CD1c-positive myeloid dendritic cell (primary cell): ENCODE measurements at regions not wholly inside any gene's neighbourhood (a gene's known extent, or its start where the extent isn't known, plus 50 kb on each side); places are given as distances from the start of the nearest gene placed in this dataset.

Experiments
- DNase-seq: peaks from one replicate; pipeline ENCODE4 v3.0.0-alpha.2; 2016; ENCODE audit errors: extremely low spot score

DNA sequence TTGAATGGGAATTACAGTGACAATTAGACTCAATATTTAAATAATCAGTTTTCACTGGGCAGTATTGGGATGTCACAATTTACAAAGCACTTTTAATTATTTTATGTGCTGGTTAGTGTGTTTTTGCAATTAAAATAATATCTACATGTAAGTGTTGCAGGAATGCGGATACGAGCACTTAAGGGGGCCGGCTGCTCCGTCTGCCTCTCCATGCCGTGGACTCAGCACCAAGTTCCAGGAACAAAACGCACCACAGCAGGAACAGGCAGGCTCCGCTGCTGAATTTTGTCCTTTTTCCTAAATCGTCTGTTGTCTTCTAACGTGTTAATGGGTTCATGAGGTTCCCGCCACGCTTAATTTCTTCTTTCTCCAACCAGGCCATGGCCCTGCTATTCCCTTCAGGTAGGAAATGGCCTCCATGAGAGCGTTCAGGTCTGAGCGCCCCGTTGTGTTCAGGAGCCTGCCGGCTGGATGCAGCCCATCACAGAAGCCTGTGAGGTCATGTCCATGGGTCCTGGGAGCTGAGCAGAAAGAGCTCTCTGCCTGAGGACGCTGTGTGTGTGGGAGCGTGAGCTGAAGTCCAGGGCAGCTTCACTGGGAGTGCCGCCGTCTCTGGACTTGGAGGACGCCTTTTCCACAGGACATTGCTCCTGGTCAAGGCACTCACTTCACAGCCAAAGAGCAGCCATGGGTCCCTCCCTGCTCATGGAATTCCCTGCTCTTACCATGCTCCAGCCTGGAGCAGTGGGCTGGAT lies 730.3 kb downstream of the BRD1 start:
- no peak for DNase-seq

DNA sequence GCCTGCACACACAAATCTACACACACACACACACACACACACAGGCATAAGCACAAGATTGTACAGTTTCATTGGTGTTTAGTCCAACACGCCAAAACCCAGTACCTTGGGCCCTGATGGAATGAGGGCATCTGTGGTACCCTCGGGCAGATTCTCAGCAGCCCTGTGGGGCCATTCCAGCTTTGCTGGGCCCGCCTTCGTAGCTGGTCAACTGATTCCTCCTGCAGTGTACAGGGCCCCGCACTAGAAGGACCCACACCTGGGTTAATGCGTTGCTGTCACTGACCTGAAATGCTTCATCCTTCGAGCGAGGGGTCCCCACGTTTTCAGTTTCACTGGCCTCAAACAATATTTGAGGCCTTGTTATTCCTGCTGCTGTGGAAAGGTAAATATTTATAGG lies 731.2 kb downstream of the BRD1 start:
- no peak for DNase-seq

DNA sequence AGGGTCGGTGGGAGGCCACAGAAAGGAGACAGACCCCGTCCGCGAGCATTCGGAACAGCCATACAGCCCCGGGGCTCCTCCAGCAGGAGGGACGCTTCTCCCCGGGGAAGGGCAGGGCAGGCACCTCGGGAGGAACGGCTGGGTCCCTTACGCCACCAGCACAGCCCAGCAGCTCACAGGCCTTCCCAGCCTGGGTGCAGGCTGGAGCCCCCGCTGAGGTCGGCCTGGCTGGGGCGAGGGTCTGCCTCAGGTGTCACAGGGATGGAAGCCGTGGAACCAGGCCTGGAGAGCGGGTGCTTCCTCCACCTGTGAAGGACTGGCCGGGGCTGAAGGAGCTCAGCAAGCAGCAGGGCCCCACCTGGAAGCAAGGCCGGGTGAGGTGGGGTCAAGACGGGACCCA lies 732.3 kb downstream of the BRD1 start:
- no peak for DNase-seq

DNA sequence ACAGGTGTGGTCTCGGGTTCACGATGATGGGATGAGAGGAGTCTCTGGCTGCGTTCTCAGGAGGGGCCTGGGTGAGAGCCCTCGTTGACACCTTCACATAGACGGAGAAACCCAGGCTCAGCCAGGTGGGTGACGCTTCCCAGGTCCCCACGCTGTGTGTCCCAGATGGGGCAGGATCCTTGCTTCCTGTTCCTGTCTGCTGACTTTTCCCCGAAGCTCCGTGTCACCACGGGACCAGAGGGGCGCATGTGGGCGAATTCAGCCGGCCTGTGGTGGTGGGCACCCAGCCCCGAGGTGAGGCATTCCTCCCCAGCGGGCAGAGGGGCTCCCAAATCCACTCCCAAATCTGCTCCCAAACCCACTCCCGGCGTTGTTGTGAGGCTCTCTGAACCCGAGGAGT lies 732.8 kb downstream of the BRD1 start:
- DNase-seq = no peak

DNA sequence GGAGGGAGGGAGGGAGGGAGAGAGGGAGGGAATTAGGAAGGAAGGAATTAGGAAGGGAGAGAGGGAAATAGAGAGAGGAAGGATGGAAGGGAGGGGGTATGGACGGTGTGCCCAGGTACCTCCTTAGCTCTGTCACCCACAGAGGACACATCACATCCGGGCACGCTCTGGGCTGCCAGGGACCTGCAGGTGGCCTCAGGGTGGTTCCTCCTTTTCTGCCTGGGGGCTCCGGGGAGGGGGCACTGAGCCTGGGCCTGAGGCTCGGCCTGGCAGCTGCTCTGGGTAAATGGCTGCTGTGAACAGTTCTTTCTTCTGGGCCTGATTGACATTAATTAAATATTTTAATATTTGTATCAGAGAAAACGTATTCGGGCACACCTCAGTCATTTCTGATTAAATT lies 733.5 kb downstream of the BRD1 start:
- no peak for DNase-seq

DNA sequence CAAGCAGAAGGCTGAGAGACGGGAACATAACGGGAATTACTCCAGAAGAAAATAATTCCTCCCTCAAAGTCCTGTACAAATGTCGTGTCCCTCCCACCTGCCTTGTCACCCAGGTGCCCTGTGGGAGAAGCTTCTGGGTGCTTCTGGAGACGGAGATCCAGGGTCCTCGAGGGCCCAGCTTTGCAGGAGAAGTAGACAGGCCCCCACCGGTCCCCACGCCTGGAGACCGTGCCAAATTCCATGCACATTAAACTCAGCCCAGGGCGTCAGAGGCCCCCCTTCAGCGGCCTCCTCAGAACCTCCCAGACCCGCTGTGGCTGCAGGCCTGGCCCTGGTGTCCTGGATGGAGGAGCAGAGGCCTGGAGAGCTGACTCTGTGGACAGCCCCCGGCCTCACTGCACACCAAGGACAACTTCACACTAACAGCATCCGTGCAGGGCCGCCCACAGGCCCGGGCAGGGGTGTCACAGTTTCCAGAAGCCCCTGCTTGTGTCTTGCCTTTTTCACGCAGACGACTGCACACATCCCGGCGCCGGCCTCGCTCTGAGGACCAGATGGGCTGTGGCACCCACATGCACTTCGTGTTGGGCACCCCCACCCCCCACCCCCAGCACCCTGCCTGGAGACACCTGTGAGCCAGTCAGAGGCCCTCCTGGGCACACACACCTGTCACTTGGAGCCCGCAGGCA lies 734.3 kb downstream of the BRD1 start:
- no peak for DNase-seq

DNA sequence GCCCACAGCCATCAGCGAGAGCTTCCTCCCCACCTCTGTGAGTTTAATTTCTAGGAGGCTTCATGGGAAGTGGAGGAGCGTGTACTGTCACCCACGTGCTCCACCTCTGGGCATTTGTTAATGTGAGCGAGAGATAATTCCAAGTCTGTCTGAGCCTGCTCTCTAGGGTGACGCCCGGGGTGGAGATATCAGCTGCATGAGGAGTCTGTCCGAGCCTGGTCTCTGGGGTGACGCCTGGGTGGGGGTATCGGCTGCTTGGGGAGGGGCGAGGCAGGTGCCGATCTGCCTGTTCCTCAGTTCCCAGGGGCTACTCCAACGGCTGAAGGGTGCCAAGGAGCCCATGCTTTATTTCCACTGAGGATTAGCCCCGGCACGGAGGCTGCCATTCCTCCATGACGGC lies 735.0 kb downstream of the BRD1 start:
- no peak for DNase-seq

DNA sequence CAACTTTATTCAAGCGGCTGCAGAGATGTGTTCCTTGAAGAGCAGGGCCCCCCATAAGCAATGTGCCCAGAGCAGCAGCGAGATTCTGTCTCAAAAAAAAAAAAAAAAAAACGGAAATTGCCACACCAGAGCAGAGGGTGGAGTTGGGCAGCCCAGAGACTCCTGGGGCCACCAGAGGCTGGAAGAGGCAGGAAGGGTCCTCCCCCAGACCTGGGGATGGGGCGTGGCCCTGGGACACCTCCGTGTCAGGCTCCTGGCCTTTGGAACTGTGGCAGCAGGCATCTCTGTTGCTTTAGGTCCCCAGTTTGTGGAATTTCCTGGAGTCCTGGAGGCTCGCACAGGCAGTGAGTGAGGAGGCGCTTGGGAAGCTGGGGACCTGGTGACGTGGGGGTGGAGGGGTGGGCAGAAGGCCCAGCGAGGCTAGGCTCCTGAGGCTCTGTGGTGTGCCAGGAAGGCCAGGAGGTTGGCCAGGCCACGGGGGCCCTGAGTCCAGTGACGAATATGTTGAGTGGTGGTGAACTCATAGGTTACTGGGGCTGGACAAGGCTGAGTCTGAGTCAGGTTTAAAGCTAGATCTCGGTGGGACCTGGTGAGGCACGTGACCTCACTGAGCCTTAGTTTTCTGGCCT lies 735.6 kb downstream of the BRD1 start:
- DNase-seq = no peak

DNA sequence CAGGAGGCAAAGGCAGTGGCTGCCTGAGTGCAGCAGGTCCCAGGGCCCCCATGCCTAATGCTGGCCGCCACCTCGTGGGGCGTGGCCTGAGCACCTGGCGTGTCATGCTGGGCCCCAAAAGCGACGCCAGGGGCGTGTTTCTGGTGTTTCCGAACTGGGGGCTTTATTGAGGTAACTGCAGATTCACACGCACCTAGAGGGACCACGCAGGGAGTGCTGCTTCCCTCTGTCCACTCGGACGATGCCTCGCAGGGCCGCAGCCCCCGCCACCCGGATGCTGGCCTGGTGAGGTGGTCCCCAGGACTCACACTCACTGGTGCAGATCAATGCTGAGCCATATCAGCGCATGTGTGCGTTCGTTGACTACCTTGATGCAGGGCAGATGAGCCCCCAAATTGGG lies 736.2 kb downstream of the BRD1 start:
- no peak for DNase-seq

DNA sequence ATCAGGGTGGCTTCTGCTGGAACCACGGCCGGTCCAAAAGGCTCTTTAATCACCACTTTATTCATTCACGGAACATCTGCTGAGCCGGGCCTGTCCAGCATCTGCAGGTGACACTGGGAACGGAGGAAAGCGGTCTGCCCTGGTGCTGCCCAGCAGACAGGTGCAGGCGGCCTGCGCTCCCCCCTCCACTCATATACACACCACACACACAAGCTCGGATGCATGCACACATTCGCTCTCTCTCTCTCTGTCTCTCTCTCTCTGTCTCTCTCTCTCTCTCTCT lies 736.9 kb downstream of the BRD1 start:
- no peak for DNase-seq

DNA sequence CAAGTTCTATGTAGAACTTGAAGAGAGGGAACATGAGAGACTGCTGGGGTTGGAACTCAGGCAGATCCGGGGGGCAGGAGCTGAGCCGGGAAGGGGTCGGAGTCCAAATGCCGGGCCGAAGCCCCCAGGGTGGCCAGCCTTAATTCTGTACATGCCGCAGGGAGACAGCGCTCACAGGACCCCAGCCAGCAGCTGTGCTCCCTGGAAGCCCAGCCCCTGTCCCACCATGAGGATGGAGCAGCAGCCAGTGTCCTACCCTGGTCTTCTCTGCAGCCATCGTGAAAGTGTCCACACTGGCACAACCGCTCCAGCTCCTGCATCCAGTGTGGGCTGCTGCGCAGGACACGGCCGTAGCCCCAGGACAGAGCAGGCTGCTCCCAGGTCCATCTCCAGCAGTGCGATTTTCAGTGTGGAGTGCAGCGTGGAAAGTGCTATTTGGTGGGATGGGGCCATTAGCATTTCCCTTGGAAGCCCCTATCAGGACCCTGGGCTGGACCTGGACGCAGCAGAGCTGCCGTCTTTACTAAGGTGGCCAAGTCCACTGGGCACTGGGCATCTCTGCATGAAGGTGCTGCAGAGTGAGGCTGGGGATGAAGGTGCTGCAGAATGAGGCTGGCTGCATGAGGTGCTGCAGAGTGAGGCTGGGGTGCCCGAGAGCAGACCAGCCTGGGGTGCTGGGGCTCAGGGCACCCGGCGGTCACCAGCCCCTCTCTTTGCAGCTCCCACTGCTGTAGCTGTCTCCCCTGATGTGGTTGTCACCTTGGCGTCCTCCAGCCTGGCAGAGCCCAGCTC lies 737.4 kb downstream of the BRD1 start:
- DNase-seq = no peak

DNA sequence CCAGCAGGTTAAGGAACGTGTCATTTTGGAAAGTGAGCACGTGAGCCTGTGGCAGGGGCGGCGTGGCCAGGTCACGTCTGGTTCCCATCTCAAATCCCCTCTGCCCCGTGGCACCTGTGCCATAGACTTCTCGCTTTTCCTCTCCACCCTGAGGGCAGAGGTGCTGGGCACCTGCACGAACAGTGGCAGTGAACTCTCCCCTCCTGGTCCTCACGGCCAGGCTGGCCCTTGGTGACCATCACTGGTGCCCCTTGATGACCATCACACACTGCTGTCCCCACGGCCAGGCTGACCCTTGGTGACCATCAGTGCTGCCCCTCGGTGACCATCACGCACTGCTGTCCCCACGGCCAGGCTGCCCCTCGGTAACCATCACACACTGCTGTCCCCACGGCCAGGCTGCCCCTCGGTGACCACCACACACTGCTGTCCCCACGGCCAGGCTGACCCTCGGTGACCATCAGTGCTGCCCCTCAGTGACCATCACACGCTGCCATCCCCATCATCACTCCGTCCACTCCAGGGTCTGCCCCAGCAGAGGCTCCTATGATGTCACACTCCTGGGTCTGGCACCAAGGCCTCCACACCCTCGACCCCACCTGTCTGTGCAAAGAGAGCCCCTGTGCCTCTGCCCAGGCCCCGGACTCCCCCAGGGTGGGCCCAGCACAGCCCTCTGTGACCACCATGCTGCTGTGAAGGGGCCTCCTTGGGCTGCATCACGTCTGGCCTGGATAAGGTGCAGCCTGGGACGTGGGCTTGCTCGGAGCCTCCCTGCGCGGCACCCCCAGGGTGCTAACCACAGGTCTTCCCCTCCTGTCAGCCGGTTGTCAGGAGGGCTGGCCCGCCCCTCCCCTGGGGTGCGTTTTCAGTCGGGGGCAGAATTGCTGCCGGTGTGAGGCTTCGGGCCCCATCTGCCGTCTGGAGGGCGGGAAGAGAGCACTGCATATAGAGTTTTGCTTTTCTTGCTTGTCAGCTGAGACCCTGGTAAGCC lies 738.6 kb downstream of the BRD1 start:
- DNase-seq = no peak

DNA sequence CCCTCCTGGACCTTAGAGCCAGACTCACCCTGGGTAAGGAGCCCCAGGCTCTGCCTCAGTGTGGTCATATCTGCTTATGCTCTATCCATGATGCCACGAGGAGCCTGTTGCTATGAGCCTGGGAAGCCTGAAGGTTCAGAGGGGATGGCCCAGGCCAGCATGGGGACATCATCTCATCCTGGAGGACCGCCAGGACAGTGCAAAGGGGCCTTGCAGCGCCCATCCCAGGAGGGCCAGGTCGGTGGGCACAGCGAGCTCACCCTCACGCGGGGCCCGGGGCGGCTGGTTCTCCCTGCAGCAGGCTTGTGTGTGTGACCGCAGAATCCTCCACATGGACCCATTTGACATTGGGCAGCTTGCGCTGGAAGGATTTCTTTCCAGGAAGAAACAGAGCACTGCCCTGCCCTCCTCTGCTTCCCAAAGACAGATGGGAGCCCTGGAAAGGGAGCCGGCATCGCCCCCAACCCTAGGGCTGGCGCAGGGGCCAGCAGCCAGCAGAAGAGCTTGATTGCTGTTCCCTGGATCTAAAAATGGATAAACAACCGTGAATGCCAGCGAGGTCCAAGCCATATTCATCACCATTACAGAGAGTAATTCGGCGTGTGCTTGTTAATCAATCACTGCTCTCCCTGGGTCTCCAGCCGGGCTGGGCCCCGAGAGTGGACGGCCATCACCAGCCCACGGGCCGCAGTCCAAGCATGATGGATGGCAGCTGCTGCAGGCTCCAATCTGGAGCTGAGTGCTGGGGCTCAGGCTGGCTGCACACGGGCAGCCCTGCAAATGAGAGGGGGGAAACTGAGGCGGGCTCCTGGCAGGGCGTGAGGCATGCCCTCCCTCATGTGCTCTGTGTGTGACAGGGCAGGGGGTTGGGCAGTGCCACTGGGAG lies 739.7 kb downstream of the BRD1 start:
- DNase-seq = no peak

DNA sequence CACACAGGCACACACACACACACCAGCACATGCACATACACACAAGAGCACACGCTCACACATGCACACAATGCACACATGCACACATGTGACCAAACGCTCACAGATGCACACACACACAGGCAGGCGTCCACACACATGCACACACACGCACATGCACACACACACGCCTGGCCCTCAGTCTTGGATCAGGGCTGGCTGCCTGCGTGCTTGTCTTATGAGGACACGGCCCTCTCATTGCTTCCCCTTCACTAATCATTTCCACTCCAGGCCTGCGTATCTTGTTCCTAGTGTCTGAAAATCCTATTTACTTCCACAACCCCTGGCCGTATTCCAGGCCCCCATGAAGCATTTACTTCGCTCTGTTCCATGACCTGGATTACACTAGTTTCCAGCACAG lies 740.5 kb downstream of the BRD1 start:
- DNase-seq = no peak

DNA sequence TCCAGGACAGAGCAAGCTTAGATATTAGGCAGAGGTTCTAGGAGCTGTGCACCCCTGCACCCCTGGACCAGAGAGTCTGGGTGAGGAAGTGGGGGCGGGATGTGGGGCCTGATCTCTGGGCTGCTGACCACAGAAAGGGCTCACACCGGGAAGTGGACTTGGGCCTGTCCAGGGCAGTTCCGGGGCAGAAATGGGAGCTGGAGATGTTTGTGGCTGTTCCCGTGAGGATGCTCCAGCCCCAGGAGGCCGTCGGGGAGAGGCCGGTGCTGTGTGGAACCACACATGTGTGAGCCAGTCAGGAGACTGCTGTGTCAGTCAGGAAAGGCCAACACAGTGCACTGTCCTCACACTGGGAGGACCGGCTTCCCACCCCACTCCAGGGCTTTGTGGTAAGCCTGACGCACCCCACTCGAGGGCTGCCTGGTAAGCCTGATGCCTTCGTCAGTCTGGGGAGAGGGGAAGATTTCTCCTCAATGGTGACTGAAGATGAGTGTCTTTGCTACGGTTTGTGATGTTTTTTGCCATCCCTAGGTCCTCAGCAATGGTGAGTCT lies 741.0 kb downstream of the BRD1 start:
- no peak for DNase-seq

DNA sequence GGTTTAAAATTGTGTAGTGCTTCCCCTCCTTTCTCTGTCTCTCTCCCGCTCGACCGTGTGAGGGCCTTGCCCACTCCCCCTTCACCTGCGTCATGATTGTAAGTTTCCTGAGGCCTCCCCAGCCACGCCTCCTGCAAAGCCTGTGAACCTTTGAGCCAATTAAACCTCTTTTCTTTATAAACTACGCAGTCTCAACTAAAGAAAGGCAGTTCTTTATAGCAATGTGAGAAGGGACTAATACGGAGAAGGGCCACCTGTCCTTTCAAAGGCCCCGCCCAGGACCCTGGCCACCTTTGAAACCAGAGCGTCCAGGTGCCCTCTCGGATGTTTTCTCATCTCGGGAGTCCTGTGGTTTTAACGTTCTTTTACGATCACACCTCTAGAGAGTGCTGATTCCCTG lies 741.5 kb downstream of the BRD1 start:
- DNase-seq = no peak

DNA sequence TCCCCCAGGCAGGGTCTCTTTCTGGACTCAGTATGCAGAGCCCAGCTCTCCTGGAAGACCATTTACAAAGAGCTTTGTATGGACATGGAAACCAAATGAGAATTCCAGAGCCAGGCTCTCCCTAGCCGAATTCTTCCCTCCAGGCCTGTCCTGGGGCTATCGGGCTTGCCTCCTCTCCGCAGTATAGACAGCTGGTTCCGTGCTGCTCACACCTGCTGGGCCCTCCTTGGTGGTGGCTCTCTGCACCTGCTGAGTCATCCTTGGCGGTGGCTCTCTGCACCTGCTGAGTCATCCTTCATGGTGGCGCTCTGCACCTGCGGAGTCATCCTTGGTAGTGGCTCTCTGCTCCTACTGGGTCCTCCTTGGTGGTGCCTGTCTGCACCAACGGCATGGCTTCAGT lies 743.5 kb downstream of the BRD1 start:
- no peak for DNase-seq

DNA sequence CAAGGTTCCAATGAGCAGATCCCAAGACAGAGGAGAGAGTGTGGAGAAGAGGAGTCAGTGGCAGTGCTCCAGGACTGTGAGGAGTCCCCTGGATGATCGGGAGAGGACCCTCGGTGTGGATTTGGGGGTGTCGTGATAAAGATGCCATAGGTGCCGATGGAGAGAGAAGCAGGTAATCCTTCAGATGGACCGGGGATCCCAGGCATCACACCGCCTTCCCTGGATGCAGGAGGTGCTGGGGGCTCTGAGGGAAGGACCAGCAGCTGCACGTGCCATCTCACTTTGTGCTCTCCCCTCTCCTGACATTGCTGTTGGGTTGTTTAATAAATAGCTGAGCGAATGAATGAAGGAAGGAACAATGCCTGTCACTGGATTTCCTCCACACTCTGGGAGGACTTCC lies 744.1 kb downstream of the BRD1 start:
- DNase-seq = no peak

DNA sequence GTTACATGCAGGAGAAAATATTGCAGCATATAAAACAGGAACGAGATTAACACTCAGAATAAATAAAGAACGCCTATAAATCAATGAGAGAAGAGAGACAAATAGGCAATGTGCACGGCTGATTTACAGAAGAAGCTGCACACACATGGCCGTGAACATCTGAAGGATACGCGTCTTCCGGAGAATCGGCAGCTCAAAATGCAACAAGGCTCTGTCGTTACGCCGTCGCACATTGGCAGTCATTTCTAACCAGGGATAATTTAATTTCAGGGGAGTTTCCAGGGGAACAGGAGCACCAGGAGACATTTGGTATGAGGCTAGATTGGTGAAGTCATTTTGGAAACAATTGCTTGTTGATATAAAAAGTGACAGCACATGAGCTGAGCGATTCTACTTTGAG lies 745.2 kb downstream of the BRD1 start:
- no peak for DNase-seq

DNA sequence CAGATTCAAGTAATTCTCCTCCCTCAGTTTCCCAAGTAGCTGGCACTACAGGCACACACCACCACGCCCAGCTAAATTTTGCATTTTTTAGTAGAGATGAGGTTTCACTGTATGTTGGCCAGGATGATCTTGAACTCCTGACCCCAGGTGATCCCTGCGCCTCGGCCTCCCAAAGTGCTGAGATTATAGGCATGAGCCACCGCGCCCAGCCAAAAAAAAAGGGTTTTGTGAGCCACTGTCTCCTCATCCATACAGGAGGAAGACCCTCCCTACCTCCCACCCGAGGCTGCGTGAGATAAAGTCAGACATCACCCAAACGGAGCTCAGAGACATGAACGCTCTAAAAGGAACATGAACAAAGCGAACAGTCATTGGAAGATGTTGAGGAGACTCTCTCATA lies 745.7 kb downstream of the BRD1 start:
- no peak for DNase-seq
